ENCODE measurements at regions not wholly inside any gene's neighbourhood (a gene's known extent, or its start where the extent isn't known, plus 50 kb on each side); places are given as distances from the start of the nearest gene placed in this dataset.

- TF ChIP-seq, protein P1, sequence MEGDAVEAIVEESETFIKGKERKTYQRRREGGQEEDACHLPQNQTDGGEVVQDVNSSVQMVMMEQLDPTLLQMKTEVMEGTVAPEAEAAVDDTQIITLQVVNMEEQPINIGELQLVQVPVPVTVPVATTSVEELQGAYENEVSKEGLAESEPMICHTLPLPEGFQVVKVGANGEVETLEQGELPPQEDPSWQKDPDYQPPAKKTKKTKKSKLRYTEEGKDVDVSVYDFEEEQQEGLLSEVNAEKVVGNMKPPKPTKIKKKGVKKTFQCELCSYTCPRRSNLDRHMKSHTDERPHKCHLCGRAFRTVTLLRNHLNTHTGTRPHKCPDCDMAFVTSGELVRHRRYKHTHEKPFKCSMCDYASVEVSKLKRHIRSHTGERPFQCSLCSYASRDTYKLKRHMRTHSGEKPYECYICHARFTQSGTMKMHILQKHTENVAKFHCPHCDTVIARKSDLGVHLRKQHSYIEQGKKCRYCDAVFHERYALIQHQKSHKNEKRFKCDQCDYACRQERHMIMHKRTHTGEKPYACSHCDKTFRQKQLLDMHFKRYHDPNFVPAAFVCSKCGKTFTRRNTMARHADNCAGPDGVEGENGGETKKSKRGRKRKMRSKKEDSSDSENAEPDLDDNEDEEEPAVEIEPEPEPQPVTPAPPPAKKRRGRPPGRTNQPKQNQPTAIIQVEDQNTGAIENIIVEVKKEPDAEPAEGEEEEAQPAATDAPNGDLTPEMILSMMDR (IDR thresholded peaks at IDR 0.05), result no peak
- no peak for TF ChIP-seq POLR2A (IDR thresholded peaks at IDR 0.05)
Measured at GRCh38 chr2:234730066-234730640, 221.7 kb upstream of the SH3BP4 start.
